Peyer's patch (tissue), 4 donors: ENCODE measurements at regions not wholly inside any gene's neighbourhood (a gene's known extent, or its start where the extent isn't known, plus 50 kb on each side); places are given as distances from the start of the nearest gene placed in this dataset.

ENCODE experiments used
- DNase-seq, 3 donors: peaks; one replicate each; pipeline ENCODE4 v3.0.0-alpha.2; 2017 to 2019
- H3K27ac ChIP-seq, 4 donors: fragments of 200-600 bp; sonication (generic); one replicate each; pipeline ENCODE4 v1.5.1; 2016 to 2019
- H3K27me3 ChIP-seq, 2 donors: fragments of 200-600 bp; sonication (generic); one replicate each; pipeline ENCODE4 v1.5.1; 2019
- H3K36me3 ChIP-seq, 3 donors: fragments of 200-600 bp; sonication (generic); one replicate each; pipeline ENCODE4 v1.5.1; 2016 to 2019
- H3K4me1 ChIP-seq, 4 donors: fragments of 200-600 bp; sonication (generic); one replicate each; pipeline ENCODE4 v1.5.1; 2016 to 2019
- H3K4me3 ChIP-seq, 4 donors: fragments of 200-600 bp; sonication (generic); 1 replicate in 3 of 4; 2 replicates in 1 of 4; pipeline ENCODE4 v1.5.1; 2016 to 2019; ENCODE audit warnings: mild to moderate bottlenecking in 1 of 4
- H3K9me3 ChIP-seq, 4 donors: fragments of 200-600 bp; sonication (generic); one replicate each; pipeline ENCODE4 v1.5.1; 2016 to 2019; ENCODE audit warnings: mild to moderate bottlenecking in 1 of 4
- CTCF ChIP-seq, 6 experiments: fragments of 450-650 bp in 4 of 6; fragments of 200-600 bp in 2 of 6; sonication (generic) in 1 of 6; IDR thresholded peaks; one replicate each; pipeline ENCODE4 v1.5.1; 2017 to 2019; ENCODE audit warnings: antibody characterized with exemption in 6 of 6, mild to moderate bottlenecking in 3 of 6, moderate library complexity in 1 of 6
- POLR2A ChIP-seq, 2 donors: fragments of 450-650 bp; IDR thresholded peaks; one replicate each; pipeline ENCODE4 v1.5.1; 2017; ENCODE audit warnings: antibody characterized with exemption in 2 of 2, mild to moderate bottlenecking in 2 of 2, moderate library complexity in 2 of 2

- Histone ChIP-seq H3K27ac (no peak overlapping the region), H3K36me3 (no peaks in the 10 kb centered on the region), H3K9me3 (no peaks in the 10 kb centered on the region), H3K4me1 (no peaks in the 10 kb centered on the region), H3K27me3 (no peaks in the 10 kb centered on the region), H3K4me3 (no peak overlapping the region)
- no peak for TF ChIP-seq POLR2A (IDR thresholded peaks at IDR 0.05)
- no peak for TF ChIP-seq CTCF (IDR thresholded peaks at IDR 0.05)
- no peak for DNase-seq
These were observed 84.1 kb upstream of the NABP1 start for GRCh38 chr2:191593622-191594385.

GRCh38 chr2:191597186-191597751 is 80.7 kb upstream of the NABP1 start:
- Histone ChIP-seq H3K36me3 (no peaks in the 10 kb centered on the region), H3K27me3 (no peaks in the 10 kb centered on the region), H3K4me3 (no peak overlapping the region), H3K4me1 (no peaks in the 10 kb centered on the region), H3K27ac (no peak overlapping the region), H3K9me3 (no peaks in the 10 kb centered on the region)
- no peak for TF ChIP-seq CTCF (IDR thresholded peaks at IDR 0.05)
- TF ChIP-seq POLR2A (IDR thresholded peaks at IDR 0.05): no peak
- DNase-seq: no peak

GRCh38 chr2:191598296-191598695 is 79.6 kb upstream of the NABP1 start:
- no peak overlapping the region for H3K27ac ChIP-seq
- TF ChIP-seq POLR2A (IDR thresholded peaks at IDR 0.05): no peak

GRCh38 chr2:191601060-191601459 is 76.9 kb upstream of the NABP1 start:
- no peak overlapping the region for H3K4me3 ChIP-seq
- no peak overlapping the region for H3K27ac ChIP-seq
- no peaks in the 10 kb centered on the region for H3K9me3 ChIP-seq
- TF ChIP-seq POLR2A (IDR thresholded peaks at IDR 0.05) (no peak), CTCF (IDR thresholded peaks at IDR 0.05) (no peak)
- DNase-seq: no peak
- no peaks in the 10 kb centered on the region for H3K4me1 ChIP-seq
- no peaks in the 10 kb centered on the region for H3K27me3 ChIP-seq
- H3K36me3 ChIP-seq: no peaks in the 10 kb centered on the region

More at GRCh38 chr2:191598296-191598695, 79.6 kb upstream of the NABP1 start:
- Histone ChIP-seq H3K36me3 (no peaks in the 10 kb centered on the region), H3K4me1 (no peaks in the 10 kb centered on the region), H3K9me3 (no peaks in the 10 kb centered on the region), H3K27me3 (no peaks in the 10 kb centered on the region), H3K4me3 (no peak overlapping the region)
- DNase-seq: no peak

- H3K36me3 ChIP-seq: no peaks in the 10 kb centered on the region
- H3K4me3 ChIP-seq: no peak overlapping the region
- H3K27me3 ChIP-seq: no peaks in the 10 kb centered on the region
- TF ChIP-seq CTCF (IDR thresholded peaks at IDR 0.05) (no peak), POLR2A (IDR thresholded peaks at IDR 0.05) (no peak)
- H3K9me3 ChIP-seq: no peaks in the 10 kb centered on the region
- no peak for DNase-seq
- H3K27ac ChIP-seq: no peak overlapping the region
- H3K4me1 ChIP-seq: no peaks in the 10 kb centered on the region
These were observed 73.8 kb upstream of the NABP1 start for GRCh38 chr2:191604154-191604553.

- TF ChIP-seq POLR2A (IDR thresholded peaks at IDR 0.05) (no peak), CTCF (IDR thresholded peaks at IDR 0.05) (no peak)
- Histone ChIP-seq H3K27me3 (no peaks in the 10 kb centered on the region), H3K9me3 (no peaks in the 10 kb centered on the region), H3K36me3 (no peaks in the 10 kb centered on the region), H3K4me3 (no peak overlapping the region), H3K4me1 (no peaks in the 10 kb centered on the region), H3K27ac (no peak overlapping the region)
- no peak for DNase-seq
These were observed 70.8 kb upstream of the NABP1 start for GRCh38 chr2:191607096-191607495.
